Body of pancreas (tissue), 4 donors: ENCODE measurements at regions not wholly inside any gene's neighbourhood (a gene's known extent, or its start where the extent isn't known, plus 50 kb on each side); places are given as distances from the start of the nearest gene placed in this dataset.

Experiments used
- POLR2A ChIP-seq, 3 donors: fragments of 450-650 bp; IDR thresholded peaks; one replicate each; pipeline ENCODE4 v1.6.1; 2016; ENCODE audit warnings: antibody characterized with exemption in 3 of 3, mild to moderate bottlenecking in 2 of 3
- TF ChIP-seq, protein P1 (sequence below), 7 experiments: fragments of 450-650 bp in 4 of 7; fragments of 200-600 bp in 3 of 7; sonication (generic) in 3 of 7; IDR thresholded peaks; one replicate each; pipeline ENCODE4 v1.5.1; 2016 to 2019; ENCODE audit warnings: antibody characterized with exemption in 7 of 7

DNA sequence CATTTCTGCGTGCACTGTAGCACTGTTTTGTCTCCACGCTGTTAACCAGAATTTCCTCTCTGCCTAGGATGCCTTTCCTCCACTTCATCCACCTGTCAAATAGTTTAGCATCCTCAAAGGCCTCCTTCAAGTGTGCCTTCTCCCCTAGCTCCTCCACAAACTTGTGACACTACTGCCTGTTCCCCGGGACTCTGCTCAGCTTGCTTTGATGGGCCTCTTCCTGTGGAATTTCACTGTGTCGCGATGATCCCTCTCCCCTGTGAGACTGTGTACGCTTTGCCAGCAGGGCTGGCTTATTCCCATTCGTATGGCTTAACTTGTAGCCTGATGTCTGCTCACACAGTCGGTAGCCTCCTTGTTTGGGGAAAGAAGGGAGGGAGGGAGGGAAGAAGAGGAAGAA lies 426.8 kb downstream of the VRK1 start:
- TF ChIP-seq, protein P1, sequence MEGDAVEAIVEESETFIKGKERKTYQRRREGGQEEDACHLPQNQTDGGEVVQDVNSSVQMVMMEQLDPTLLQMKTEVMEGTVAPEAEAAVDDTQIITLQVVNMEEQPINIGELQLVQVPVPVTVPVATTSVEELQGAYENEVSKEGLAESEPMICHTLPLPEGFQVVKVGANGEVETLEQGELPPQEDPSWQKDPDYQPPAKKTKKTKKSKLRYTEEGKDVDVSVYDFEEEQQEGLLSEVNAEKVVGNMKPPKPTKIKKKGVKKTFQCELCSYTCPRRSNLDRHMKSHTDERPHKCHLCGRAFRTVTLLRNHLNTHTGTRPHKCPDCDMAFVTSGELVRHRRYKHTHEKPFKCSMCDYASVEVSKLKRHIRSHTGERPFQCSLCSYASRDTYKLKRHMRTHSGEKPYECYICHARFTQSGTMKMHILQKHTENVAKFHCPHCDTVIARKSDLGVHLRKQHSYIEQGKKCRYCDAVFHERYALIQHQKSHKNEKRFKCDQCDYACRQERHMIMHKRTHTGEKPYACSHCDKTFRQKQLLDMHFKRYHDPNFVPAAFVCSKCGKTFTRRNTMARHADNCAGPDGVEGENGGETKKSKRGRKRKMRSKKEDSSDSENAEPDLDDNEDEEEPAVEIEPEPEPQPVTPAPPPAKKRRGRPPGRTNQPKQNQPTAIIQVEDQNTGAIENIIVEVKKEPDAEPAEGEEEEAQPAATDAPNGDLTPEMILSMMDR (IDR thresholded peaks at IDR 0.05), result no peak
- no peak for TF ChIP-seq POLR2A (IDR thresholded peaks at IDR 0.05)
